ENCODE measurements at regions not wholly inside any gene's neighbourhood (a gene's known extent, or its start where the extent isn't known, plus 50 kb on each side); places are given as distances from the start of the nearest gene placed in this dataset.
"Not testable (repeated sequence)": the region's sequence is repeated elsewhere in the genome, so short reads cannot be mapped to it uniquely, and the experiment has no call there.

- TF ChIP-seq, protein P1, sequence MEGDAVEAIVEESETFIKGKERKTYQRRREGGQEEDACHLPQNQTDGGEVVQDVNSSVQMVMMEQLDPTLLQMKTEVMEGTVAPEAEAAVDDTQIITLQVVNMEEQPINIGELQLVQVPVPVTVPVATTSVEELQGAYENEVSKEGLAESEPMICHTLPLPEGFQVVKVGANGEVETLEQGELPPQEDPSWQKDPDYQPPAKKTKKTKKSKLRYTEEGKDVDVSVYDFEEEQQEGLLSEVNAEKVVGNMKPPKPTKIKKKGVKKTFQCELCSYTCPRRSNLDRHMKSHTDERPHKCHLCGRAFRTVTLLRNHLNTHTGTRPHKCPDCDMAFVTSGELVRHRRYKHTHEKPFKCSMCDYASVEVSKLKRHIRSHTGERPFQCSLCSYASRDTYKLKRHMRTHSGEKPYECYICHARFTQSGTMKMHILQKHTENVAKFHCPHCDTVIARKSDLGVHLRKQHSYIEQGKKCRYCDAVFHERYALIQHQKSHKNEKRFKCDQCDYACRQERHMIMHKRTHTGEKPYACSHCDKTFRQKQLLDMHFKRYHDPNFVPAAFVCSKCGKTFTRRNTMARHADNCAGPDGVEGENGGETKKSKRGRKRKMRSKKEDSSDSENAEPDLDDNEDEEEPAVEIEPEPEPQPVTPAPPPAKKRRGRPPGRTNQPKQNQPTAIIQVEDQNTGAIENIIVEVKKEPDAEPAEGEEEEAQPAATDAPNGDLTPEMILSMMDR (IDR thresholded peaks at IDR 0.05; ENCODE audit: borderline replicate concordance, insufficient read depth, low read depth, low read length) = no peak
- no peak overlapping the region for H3K4me3 ChIP-seq (ENCODE audit: low read depth, low read length)
Measured at GRCh38 chr13:50249144-50249521, 233.9 kb downstream of the KCNRG start.

DNA sequence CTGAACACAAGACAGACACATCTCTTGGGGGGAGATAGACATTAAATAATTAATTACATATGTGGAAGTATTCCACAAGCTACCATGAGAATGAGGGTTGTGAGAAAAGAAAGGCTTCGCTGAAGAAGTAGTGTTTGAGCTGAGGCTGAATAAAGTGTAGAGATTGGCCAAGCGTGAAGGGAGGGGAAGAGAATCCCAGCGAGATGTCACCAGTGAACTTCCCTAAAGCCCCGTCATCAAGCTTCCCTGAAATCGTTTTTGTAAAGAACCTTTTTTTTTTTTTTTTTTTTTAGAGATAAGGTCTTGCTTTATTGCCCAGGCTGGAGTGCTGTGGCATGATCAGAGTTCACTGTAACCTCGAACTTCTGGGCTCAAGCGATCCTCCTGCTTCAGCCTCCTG, 235.2 kb downstream of the KCNRG start:
- TF ChIP-seq, protein P1 (IDR thresholded peaks at IDR 0.05; ENCODE audit: borderline replicate concordance, insufficient read depth, low read depth, low read length) = no peak

GRCh38 chr13:50255639-50256038, 240.4 kb downstream of the KCNRG start:
- H3K4me3 ChIP-seq (ENCODE audit: low read depth, low read length) = no peak overlapping the region

More for the DNA sequence above, 235.2 kb downstream of the KCNRG start:
- H3K4me3 ChIP-seq (ENCODE audit: low read depth, low read length) = no peak overlapping the region

DNA sequence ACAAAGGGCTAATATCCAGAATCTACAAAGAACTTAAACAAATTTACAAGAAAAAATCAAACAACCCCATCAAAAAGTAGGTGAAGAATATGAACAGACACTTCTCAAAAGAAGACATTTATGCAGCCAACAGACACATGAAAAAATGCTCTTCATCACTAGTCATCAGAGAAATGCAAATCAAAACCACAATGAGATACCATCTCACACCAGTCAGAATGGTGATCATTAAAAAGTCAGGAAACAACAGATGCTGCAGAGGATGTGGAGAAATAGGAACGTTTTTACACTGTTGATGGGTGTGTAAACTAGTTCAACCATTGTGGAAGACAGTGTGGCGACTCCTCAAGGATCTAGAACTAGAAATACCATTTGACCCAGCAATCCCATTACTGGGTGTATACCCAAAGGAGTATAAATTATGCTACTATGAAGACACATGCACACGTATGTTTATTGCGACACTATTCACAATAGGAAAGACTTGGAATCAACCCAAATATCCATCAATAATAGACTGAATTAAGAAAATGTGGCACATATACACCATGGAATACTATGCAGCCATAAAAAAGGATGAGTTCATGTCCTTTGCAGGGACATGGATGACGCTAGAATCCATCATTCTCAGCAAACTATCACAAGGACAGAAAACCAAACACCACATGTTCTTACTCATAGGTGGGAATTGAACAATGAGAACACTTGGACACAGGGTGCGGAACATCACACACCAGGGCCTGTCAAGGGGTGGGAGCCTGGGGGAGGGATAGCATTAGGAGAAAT, 241.5 kb downstream of the KCNRG start:
- not testable (repeated sequence) for H3K4me3 ChIP-seq (ENCODE audit: low read depth, low read length)

More at GRCh38 chr13:50255639-50256038, 240.4 kb downstream of the KCNRG start:
- TF ChIP-seq, protein P1 (IDR thresholded peaks at IDR 0.05; ENCODE audit: borderline replicate concordance, insufficient read depth, low read depth, low read length) = no peak

- TF ChIP-seq, protein P1 (IDR thresholded peaks at IDR 0.05; ENCODE audit: borderline replicate concordance, insufficient read depth, low read depth, low read length) = no peak
- H3K4me3 ChIP-seq (ENCODE audit: low read depth, low read length) = no peak overlapping the region
Measured at GRCh38 chr13:50257646-50258045, 242.4 kb downstream of the KCNRG start.

- TF ChIP-seq, protein P1 (IDR thresholded peaks at IDR 0.05; ENCODE audit: borderline replicate concordance, insufficient read depth, low read depth, low read length) = no peak
- H3K4me3 ChIP-seq (ENCODE audit: low read depth, low read length) = no peak overlapping the region
Measured at GRCh38 chr13:50261130-50261901, 246.1 kb downstream of the KCNRG start.

DNA sequence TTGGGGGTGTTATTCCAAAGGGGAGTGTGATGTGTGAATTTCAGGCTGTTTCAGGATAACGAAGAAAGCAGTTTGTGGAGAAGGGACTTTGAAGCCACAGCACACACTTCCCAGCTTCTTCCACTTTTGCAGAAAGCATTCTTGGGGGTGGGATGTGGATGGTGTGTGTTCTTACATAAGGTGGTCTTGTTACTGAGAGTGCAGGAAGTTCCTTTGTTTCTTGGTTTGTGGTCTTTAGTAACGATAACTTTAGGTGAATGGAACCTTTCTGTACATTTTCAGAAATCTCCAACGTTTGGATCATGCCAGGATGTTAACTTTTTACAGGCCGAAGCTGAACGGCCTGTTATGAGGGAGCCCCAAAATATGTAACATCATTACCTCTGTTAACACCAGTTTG, 251.8 kb downstream of the KCNRG start:
- H3K4me3 ChIP-seq (ENCODE audit: low read depth, low read length) = no peak overlapping the region
- TF ChIP-seq, protein P1 (IDR thresholded peaks at IDR 0.05; ENCODE audit: borderline replicate concordance, insufficient read depth, low read depth, low read length) = no peak
